H9 (cell line): ENCODE measurements at regions not wholly inside any gene's neighbourhood (a gene's known extent, or its start where the extent isn't known, plus 50 kb on each side); places are given as distances from the start of the nearest gene placed in this dataset.

ENCODE experiments used
- DNase-seq: peaks from one replicate; pipeline ENCODE4 v3.0.0-alpha.2; 2017
- H2AFZ ChIP-seq: one replicate; pipeline ENCODE4 v1.6.1; 2013; ENCODE audit warnings: mild to moderate bottlenecking, low read length, control low read depth, moderate library complexity
- H2AK5ac ChIP-seq: 2 replicates; pipeline ENCODE4 v1.6.1; 2013; ENCODE audit warnings: low read length, control low read depth, mixed read lengths; ENCODE audit not compliant: insufficient read length
- H2BK120ac ChIP-seq: one replicate; pipeline ENCODE4 v1.6.1; 2013; ENCODE audit warnings: low read depth, mild to moderate bottlenecking, low read length, control low read depth, inconsistent platforms; ENCODE audit not compliant: poor library complexity, severe bottlenecking
- H2BK12ac ChIP-seq: 2 replicates; pipeline ENCODE4 v1.6.1; 2013; ENCODE audit warnings: low read length, control low read depth, mixed read lengths, low read depth; ENCODE audit not compliant: insufficient read length
- H2BK15ac ChIP-seq: 2 replicates; pipeline ENCODE4 v1.6.1; 2013; ENCODE audit warnings: low read depth, low read length, control low read depth
- H2BK20ac ChIP-seq: one replicate; pipeline ENCODE4 v1.6.1; 2013; ENCODE audit warnings: low read depth, mild to moderate bottlenecking, low read length, control low read depth, inconsistent platforms; ENCODE audit not compliant: poor library complexity, severe bottlenecking
- H2BK5ac ChIP-seq: 2 replicates; pipeline ENCODE4 v1.6.1; 2013; ENCODE audit warnings: low read length, control low read depth, mixed read lengths; ENCODE audit not compliant: insufficient read length
- H3K14ac ChIP-seq: 2 replicates; pipeline ENCODE4 v1.6.1; 2013; ENCODE audit warnings: low read length, control low read depth; ENCODE audit not compliant: insufficient read depth
- H3K18ac ChIP-seq: 2 replicates; pipeline ENCODE4 v1.6.1; 2013; ENCODE audit warnings: low read depth, mild to moderate bottlenecking, mixed read lengths, low read length, control low read depth; ENCODE audit not compliant: insufficient read length
- H3K23ac ChIP-seq: 2 replicates; pipeline ENCODE4 v1.6.1; 2013; ENCODE audit warnings: low read length, control low read depth, mixed read lengths, low read depth; ENCODE audit not compliant: insufficient read length
- H3K23me2 ChIP-seq: 2 replicates; pipeline ENCODE4 v1.6.1; 2013; ENCODE audit warnings: low read depth, mild to moderate bottlenecking, mixed read lengths, low read length, control low read depth; ENCODE audit not compliant: insufficient read length, poor library complexity, severe bottlenecking
- H3K27ac ChIP-seq: 2 replicates; pipeline ENCODE4 v1.5.1; 2013; ENCODE audit warnings: low read length, control low read depth, mixed read lengths, low read depth; ENCODE audit not compliant: insufficient read length
- H3K27me3 ChIP-seq: 2 replicates; pipeline ENCODE4 v1.6.1; 2013; ENCODE audit warnings: low read length, control low read depth, inconsistent platforms; ENCODE audit not compliant: insufficient read depth
- H3K4ac ChIP-seq: 2 replicates; pipeline ENCODE4 v1.6.1; 2013; ENCODE audit warnings: low read depth, mild to moderate bottlenecking, control low read depth, inconsistent platforms, low read length, moderate library complexity
- H3K4me1 ChIP-seq: 2 replicates; pipeline ENCODE4 v1.6.1; 2013; ENCODE audit warnings: low read length, control low read depth, inconsistent platforms; ENCODE audit not compliant: insufficient read depth
- H3K4me2 ChIP-seq: 2 replicates; pipeline ENCODE4 v1.6.1; 2013; ENCODE audit warnings: low read length, control low read depth, mixed read lengths; ENCODE audit not compliant: insufficient read length, insufficient read depth
- H3K56ac ChIP-seq: 2 replicates; pipeline ENCODE4 v1.6.1; 2013; ENCODE audit warnings: low read depth, mild to moderate bottlenecking, mixed read lengths, low read length, control low read depth; ENCODE audit not compliant: insufficient read length
- H3K79me1 ChIP-seq: 2 replicates; pipeline ENCODE4 v1.6.1; 2013; ENCODE audit warnings: low read depth, mild to moderate bottlenecking, moderate library complexity, low read length, control low read depth, inconsistent platforms; ENCODE audit not compliant: insufficient read depth, poor library complexity, severe bottlenecking
- H3K79me2 ChIP-seq: 2 replicates; pipeline ENCODE4 v1.6.1; 2013; ENCODE audit warnings: low read length, control low read depth, inconsistent platforms; ENCODE audit not compliant: insufficient read depth
- H3K9ac ChIP-seq: 2 replicates; pipeline ENCODE4 v1.6.1; 2013; ENCODE audit warnings: low read length, control low read depth, mixed read lengths; ENCODE audit not compliant: insufficient read length; ENCODE audit errors: extremely low read depth
- H3K9me3 ChIP-seq: one replicate; pipeline ENCODE4 v1.6.1; 2013; ENCODE audit warnings: low read depth, low read length, inconsistent platforms; ENCODE audit not compliant: control insufficient read depth
- H3T11ph ChIP-seq: one replicate; pipeline ENCODE4 v1.6.1; 2013; ENCODE audit warnings: mild to moderate bottlenecking, low read length, control low read depth, inconsistent platforms
- H4K20me1 ChIP-seq: one replicate; pipeline ENCODE4 v1.6.1; 2013; ENCODE audit not compliant: control insufficient read depth, insufficient read length, insufficient read depth
- H4K5ac ChIP-seq: 2 replicates; pipeline ENCODE4 v1.6.1; 2013; ENCODE audit warnings: low read depth, mild to moderate bottlenecking, mixed read lengths, low read length, control low read depth; ENCODE audit not compliant: insufficient read length
- H4K8ac ChIP-seq: replicated peaks from 2 replicates; pipeline ENCODE4 v1.6.1; 2013; ENCODE audit warnings: low read length, control low read depth, mixed read lengths, low read depth; ENCODE audit not compliant: insufficient read length
- H4K91ac ChIP-seq: 2 replicates; pipeline ENCODE4 v1.6.1; 2013; ENCODE audit warnings: low read depth, mild to moderate bottlenecking, moderate library complexity, mixed read lengths, low read length, control low read depth; ENCODE audit not compliant: insufficient read length
- H3K27ac Mint-ChIP-seq, 3 experiments: 2 replicates in 2 of 3; 3 replicates in 1 of 3; pipeline ENCODE4 v1.8.0; 2020 to 2021; ENCODE audit warnings: mixed read lengths in 3 of 3, mild to moderate bottlenecking in 1 of 3, moderate library complexity in 1 of 3
- H3K27me3 Mint-ChIP-seq: 2 replicates; pipeline ENCODE4 v1.8.0; 2021; ENCODE audit warnings: low read depth, mild to moderate bottlenecking, moderate library complexity, mixed read lengths
- H3K36me3 Mint-ChIP-seq, 3 experiments: 2 replicates in 2 of 3; 3 replicates in 1 of 3; pipeline ENCODE4 v1.8.0; 2020 to 2021; ENCODE audit warnings: low read depth in 3 of 3, mixed read lengths in 3 of 3; ENCODE audit not compliant: insufficient read depth in 1 of 3
- H3K4me1 Mint-ChIP-seq, 2 experiments: 2 replicates each; pipeline ENCODE4 v1.8.0; 2020; ENCODE audit warnings: mixed read lengths in 2 of 2
- H3K4me3 Mint-ChIP-seq, 2 experiments: 2 replicates in 1 of 2; 3 replicates in 1 of 2; pipeline ENCODE4 v1.8.0; 2020 to 2021; ENCODE audit warnings: mild to moderate bottlenecking in 2 of 2, mixed read lengths in 2 of 2, moderate library complexity in 1 of 2
- H3K9me3 Mint-ChIP-seq, 2 experiments: 2 replicates in 1 of 2; 3 replicates in 1 of 2; pipeline ENCODE4 v1.8.0; 2020; ENCODE audit warnings: mild to moderate bottlenecking in 2 of 2, mixed read lengths in 2 of 2, moderate library complexity in 1 of 2
- CTCF ChIP-seq: fragments of 200-600 bp; sonication (generic); conservative IDR thresholded peaks from 3 replicates; pipeline ENCODE4 v1.8.0; 2021; ENCODE audit warnings: antibody characterized with exemption, mild to moderate bottlenecking
- WGBS: extraction: QIAGEN DNeasy Blood & Tissue Kit; methylation state at CpG from one replicate; pipeline ENCODE4 v1.1.7; 2013; ENCODE audit warnings: missing lambda C conversion rate, low lambda C conversion rate, mixed read lengths; ENCODE audit not compliant: insufficient read length; ENCODE audit errors: extremely low coverage; 5-methylcytosine and 5-hydroxymethylcytosine counted together

- H3K79me1 ChIP-seq, result no peaks in the 10 kb centered on the region
- no peaks in the 10 kb centered on the region for H3K4me1 ChIP-seq
- H3K4me1 Mint-ChIP-seq, result no peaks in the 10 kb centered on the region
- no peak for DNase-seq
- no peak overlapping the region for H2BK20ac ChIP-seq
- no peak overlapping the region for H2AFZ ChIP-seq
- H3K27ac ChIP-seq, result no peak overlapping the region
- H3K56ac ChIP-seq, result no peak overlapping the region
- no peak overlapping the region for H2BK120ac ChIP-seq
- H3T11ph ChIP-seq, result no peak overlapping the region
- H3K36me3 Mint-ChIP-seq, result peaks cover 0 to 5% (median 2%) of the 10 kb centered on the region in 3 experiments; a peak in 3 of 7 replicates
- no peaks in the 10 kb centered on the region for H3K27me3 ChIP-seq
- no peak overlapping the region for H3K9ac ChIP-seq
- H4K5ac ChIP-seq, result no peak overlapping the region
- no CpG with 5 or more reads among the region's 2 CpGs for WGBS
- no peak overlapping the region for H4K8ac ChIP-seq
- H3K23me2 ChIP-seq, result no peaks in the 10 kb centered on the region
- H3K27ac Mint-ChIP-seq, result no peak overlapping the region
- no peak overlapping the region for H2AK5ac ChIP-seq
- H3K23ac ChIP-seq, result no peak overlapping the region
- TF ChIP-seq CTCF, result no peak
- no peak overlapping the region for H2BK15ac ChIP-seq
- H3K27me3 Mint-ChIP-seq, result no peaks in the 10 kb centered on the region; the same call in 1 of the 2 replicates
- no peak overlapping the region for H3K4me2 ChIP-seq
- no peaks in the 10 kb centered on the region for H3K9me3 ChIP-seq
- H3K4me3 Mint-ChIP-seq, result no peak overlapping the region
- H2BK12ac ChIP-seq, result no peak overlapping the region
- H3K9me3 Mint-ChIP-seq, result peaks cover 9 to 11% of the 10 kb centered on the region in 2 experiments; a peak in 4 of 5 replicates
- H3K18ac ChIP-seq, result no peak overlapping the region
- no peak overlapping the region for H3K4ac ChIP-seq
- no peak overlapping the region for H2BK5ac ChIP-seq
- H4K91ac ChIP-seq, result no peak overlapping the region
- no peaks in the 10 kb centered on the region for H3K79me2 ChIP-seq
- H4K20me1 ChIP-seq, result no peaks in the 10 kb centered on the region
- H3K14ac ChIP-seq, result no peak overlapping the region
Observed at GRCh38 chr3:180215866-180216265, 179.1 kb upstream of the PEX5L start.
